Cardiac muscle cell (in vitro differentiated cells and primary cell): ENCODE measurements at regions not wholly inside any gene's neighbourhood (a gene's known extent, or its start where the extent isn't known, plus 50 kb on each side); places are given as distances from the start of the nearest gene placed in this dataset.
A peak's percentile ranks its signal among the peaks of the same experiment; 100 is the strongest.

Experiments used
- DNase-seq, 2 donors: peaks; one replicate each; pipeline versions ENCODE4 v3.0.0 to v3.0.0-alpha.2; 2010 to 2017; ENCODE audit warnings: low read depth in 1 of 2, low spot score in 1 of 2
- H3K27ac ChIP-seq: fragments of 200-600 bp; sonication (generic); 2 replicates; pipeline ENCODE4 v1.5.1; 2016
- H3K27me3 ChIP-seq: fragments of 200-600 bp; sonication (generic); 2 replicates; pipeline ENCODE4 v1.6.0; 2016; ENCODE audit warnings: control low read depth
- H3K36me3 ChIP-seq: fragments of 200-600 bp; sonication (generic); 2 replicates; pipeline ENCODE4 v1.5.1; 2016; ENCODE audit warnings: control low read depth
- H3K4me1 ChIP-seq: fragments of 200-600 bp; sonication (generic); 2 replicates; pipeline ENCODE4 v1.8.1; 2017; ENCODE audit warnings: low read depth, mild to moderate bottlenecking, mixed run types
- H3K4me3 ChIP-seq: fragments of 200-600 bp; sonication (generic); 2 replicates; pipeline ENCODE4 v1.5.1; 2016; ENCODE audit warnings: mild to moderate bottlenecking
- H3K9me3 ChIP-seq: fragments of 200-600 bp; sonication (generic); 2 replicates; pipeline ENCODE4 v1.5.1; 2017; ENCODE audit warnings: low read depth, mild to moderate bottlenecking, control low read depth
- TF ChIP-seq, protein P1 (sequence below): IDR thresholded peaks from 2 replicates; pipeline ENCODE4 v1.5.1; 2012; ENCODE audit warnings: low read depth, mild to moderate bottlenecking, low read length

DNA sequence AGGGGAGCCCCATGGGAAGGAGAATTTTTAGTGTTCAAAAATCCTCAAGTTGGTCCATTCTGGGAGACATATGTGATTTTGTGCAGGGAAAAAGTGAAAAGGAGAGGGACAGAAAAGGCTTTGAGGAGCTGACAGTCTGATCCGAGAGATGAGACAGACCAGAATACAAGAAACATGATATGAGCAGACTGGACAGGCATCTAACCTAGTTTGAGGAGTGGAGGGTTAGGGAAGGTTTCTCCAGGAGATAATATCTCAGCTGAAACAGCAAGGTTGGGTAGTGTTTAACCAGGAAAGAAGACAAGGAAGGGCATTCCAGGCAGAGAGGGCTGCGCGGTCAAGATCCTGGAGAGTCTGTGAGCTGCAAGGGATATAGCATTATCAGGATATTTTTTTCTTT, 101.4 kb upstream of the NCAM1 start:
- no peak for DNase-seq
- TF ChIP-seq, protein P1, sequence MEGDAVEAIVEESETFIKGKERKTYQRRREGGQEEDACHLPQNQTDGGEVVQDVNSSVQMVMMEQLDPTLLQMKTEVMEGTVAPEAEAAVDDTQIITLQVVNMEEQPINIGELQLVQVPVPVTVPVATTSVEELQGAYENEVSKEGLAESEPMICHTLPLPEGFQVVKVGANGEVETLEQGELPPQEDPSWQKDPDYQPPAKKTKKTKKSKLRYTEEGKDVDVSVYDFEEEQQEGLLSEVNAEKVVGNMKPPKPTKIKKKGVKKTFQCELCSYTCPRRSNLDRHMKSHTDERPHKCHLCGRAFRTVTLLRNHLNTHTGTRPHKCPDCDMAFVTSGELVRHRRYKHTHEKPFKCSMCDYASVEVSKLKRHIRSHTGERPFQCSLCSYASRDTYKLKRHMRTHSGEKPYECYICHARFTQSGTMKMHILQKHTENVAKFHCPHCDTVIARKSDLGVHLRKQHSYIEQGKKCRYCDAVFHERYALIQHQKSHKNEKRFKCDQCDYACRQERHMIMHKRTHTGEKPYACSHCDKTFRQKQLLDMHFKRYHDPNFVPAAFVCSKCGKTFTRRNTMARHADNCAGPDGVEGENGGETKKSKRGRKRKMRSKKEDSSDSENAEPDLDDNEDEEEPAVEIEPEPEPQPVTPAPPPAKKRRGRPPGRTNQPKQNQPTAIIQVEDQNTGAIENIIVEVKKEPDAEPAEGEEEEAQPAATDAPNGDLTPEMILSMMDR: no peak
- no peak overlapping the region for H3K27ac ChIP-seq
- peaks cover 3% of the 10 kb centered on the region for H3K9me3 ChIP-seq
- H3K36me3 ChIP-seq: no peaks in the 10 kb centered on the region
- peaks cover 43% of the 10 kb centered on the region for H3K4me1 ChIP-seq
- no peaks in the 10 kb centered on the region for H3K27me3 ChIP-seq
- H3K4me3 ChIP-seq: no peak overlapping the region

- no peak for DNase-seq
- peaks cover 3% of the 10 kb centered on the region for H3K9me3 ChIP-seq
- TF ChIP-seq, protein P1: no peak
- H3K4me3 ChIP-seq: no peak overlapping the region
- H3K27me3 ChIP-seq: no peaks in the 10 kb centered on the region
- H3K27ac ChIP-seq: no peak overlapping the region
- H3K36me3 ChIP-seq: no peaks in the 10 kb centered on the region
- H3K4me1 ChIP-seq: peaks cover 41% of the 10 kb centered on the region
Observed at GRCh38 chr11:112861356-112861755, 99.9 kb upstream of the NCAM1 start.

DNA sequence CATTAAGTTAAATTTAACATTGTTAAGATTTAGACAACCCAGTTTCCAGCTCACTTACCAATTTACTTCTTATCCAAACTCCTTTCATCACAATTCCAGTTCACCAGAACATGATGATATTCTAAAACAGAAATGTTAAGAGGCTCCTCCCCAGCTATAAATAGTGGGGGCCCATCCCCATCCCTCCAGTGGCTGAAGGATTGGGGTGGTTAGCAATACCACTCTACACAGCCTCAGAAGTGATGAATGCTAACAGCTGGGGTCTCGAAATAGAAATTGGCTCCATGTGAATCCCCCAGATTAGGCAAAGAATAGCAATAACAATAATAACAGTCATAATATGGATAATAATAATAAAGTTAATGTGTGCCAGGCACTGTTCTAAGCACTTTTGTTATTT, 97.9 kb upstream of the NCAM1 start:
- Histone ChIP-seq H3K4me1 (peaks cover 32% of the 10 kb centered on the region), H3K4me3 (no peak overlapping the region), H3K36me3 (no peaks in the 10 kb centered on the region), H3K9me3 (peaks cover 3% of the 10 kb centered on the region), H3K27me3 (no peaks in the 10 kb centered on the region), H3K27ac (peak overlapping the region; percentile 58)
- peak in 1 of 2 donors; percentile 30 for DNase-seq
- TF ChIP-seq, protein P1: no peak

GRCh38 chr11:112864672-112865071, 96.5 kb upstream of the NCAM1 start:
- H3K27ac ChIP-seq: peak overlapping the region; percentile 58
- H3K9me3 ChIP-seq: peaks cover 3% of the 10 kb centered on the region
- H3K27me3 ChIP-seq: no peaks in the 10 kb centered on the region
- H3K36me3 ChIP-seq: no peaks in the 10 kb centered on the region
- no peak overlapping the region for H3K4me3 ChIP-seq
- DNase-seq: no peak
- H3K4me1 ChIP-seq: peaks cover 26% of the 10 kb centered on the region
- TF ChIP-seq, protein P1: no peak

GRCh38 chr11:112871909-112872500, 89.2 kb upstream of the NCAM1 start:
- Histone ChIP-seq H3K9me3 (no peaks in the 10 kb centered on the region), H3K4me3 (no peak overlapping the region), H3K36me3 (no peaks in the 10 kb centered on the region), H3K27me3 (no peaks in the 10 kb centered on the region), H3K27ac (no peak overlapping the region), H3K4me1 (no peaks in the 10 kb centered on the region)
- TF ChIP-seq, protein P1: no peak
- DNase-seq: no peak
